ENCODE measurements at regions not wholly inside any gene's neighbourhood (a gene's known extent, or its start where the extent isn't known, plus 50 kb on each side); places are given as distances from the start of the nearest gene placed in this dataset.

DNA sequence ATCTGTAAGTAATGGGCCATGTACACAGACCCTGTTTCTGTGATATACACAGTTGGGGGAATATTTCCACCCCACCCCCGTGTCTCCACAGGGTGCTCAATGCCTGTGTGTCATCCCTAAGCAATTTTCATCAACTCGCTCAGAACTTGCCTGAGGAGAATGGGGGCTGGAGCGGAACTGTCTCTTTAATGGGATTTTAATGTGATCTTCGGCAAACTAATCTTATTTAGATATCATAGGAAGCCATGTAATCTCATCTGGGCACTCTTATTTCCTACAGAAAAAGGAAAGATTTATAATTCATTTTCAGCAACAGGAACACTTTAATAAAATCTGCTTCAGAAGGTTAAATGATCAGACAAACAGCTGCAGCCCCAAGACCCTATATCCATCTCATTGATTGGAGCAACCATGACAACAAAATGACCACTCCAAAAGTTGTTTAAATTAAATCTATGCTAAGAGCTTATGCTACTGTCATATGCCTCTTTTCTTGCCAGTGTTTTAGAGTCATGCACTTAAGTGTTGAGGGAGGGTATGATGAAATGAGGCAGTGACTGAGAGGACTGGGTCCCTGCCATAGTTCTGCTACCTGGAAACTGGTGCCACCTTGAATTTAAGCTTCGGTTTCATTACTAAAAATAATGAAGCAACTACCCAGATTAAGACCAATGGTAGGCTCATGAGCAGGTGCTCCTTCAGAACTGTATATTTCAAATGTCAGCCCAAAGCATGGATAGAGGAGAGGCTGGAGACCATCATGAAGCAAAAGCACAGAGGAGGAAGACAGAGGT, 183.1 kb upstream of the DDX18 start:
- no peak for DNase-seq (ENCODE audit: low read depth)

DNA sequence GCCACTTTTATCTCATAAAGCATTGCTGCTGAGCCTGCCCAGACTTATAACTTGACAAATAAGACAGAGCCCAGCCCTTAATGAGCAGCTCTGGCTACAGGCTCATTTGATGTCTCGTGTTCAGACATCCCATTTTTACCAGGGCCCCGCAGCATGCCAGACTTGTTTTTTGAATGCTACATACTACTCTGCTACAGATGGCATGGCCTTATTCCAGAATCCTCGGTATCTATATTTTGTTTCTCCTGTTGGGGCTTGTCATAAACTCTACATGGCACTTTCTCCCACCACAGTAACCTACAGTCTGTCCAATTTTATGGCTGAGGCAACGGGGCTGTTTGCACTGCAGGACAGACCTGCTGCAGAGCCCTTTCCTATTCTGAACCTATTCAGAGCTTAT, 179.0 kb upstream of the DDX18 start:
- no peak for DNase-seq (ENCODE audit: low read depth)

DNA sequence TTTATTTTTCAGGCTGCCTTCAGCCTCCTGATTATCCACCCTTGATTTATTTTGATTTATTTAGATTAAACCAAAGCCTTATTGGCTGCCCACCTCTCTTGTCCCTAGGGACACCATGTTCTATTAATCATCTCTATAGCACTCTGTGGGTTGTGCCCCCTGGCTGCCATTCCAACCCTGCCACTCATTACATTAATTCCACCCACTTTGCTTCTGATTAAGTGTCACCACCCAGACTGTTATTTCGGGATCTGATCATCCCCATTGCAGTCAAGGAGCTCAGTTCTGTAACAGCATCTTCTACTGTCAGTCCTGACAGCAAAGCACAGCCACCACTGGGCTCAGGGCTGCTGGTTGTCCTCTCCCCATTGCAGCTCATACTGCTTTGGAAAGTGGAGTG, 175.1 kb upstream of the DDX18 start:
- no peak for DNase-seq (ENCODE audit: low read depth)

DNA sequence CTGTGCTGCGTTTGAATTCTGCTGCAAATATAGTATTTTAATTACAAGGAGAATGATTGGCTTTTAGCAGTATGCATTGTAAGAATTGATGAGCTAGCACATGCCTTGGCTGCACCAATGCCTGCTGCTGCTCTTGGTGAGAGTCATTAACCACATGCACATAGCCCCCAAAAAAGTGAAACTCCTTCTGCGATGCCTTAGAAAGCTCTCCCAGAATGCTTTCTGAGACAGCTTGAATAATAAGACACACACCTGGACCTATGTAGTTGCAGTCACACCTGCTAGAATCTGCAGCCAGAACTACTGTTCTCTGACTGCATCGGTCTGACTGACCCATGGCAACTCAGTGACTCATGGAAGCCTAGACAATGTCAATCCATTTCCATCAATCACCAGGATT, 170.1 kb upstream of the DDX18 start:
- DNase-seq (ENCODE audit: low read depth), result no peak

DNA sequence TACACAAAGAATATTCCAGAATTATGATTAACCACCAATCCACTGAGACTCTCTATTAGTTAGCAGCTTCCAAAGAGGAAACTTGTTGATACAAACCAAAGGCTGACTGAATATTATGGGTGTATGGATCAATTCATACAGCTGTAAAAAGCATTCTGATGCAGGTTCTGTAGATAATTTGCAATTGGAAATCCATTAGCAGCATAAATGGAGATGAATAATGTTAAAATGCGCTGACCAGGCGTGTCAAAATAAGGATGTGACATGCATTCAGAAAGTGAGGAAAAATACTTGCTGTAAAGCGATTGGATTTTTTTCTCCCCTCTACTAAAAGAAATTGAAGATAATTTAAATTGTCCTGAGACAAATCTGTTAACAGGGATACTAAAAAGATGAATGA, 169.0 kb upstream of the DDX18 start:
- no peak for DNase-seq (ENCODE audit: low read depth)

DNA sequence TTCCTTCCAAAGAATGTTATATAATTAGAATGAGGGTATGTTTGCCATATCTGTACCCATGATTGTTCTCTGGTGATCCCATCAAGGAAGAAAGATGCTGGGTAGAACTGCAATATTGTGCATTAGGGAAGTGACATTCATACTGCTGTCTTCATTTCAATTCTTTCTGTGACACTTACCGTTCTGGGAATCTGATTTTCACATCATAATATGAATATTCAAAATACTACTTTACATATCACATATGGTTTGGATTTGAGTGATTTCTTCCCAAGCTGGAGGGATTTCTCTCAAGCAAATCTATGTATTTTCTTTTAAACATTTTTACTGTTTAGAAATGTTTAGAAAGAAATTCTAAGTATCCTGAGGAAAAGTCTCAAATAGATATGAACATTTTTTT, 168.4 kb upstream of the DDX18 start:
- no peak for DNase-seq (ENCODE audit: low read depth)

DNA sequence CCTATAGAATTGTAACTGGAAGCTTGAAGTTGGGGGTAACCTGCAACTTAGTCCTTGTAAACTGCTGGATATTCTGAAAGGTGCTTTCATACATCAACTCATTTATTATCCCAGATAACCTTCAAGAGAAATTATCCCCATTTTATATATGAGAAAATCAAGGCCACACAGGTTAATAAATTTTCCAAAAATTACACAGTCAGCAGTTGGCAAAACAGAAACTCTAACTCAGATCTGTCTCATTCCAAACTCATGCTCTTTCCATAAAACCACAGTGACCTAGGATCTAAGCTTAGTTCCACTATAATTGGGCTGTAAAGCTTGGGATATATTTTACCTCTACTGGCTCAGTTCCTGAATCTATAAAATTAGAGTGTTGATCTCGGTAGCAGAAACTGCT, 167.6 kb upstream of the DDX18 start:
- DNase-seq (ENCODE audit: low read depth), result no peak

DNA sequence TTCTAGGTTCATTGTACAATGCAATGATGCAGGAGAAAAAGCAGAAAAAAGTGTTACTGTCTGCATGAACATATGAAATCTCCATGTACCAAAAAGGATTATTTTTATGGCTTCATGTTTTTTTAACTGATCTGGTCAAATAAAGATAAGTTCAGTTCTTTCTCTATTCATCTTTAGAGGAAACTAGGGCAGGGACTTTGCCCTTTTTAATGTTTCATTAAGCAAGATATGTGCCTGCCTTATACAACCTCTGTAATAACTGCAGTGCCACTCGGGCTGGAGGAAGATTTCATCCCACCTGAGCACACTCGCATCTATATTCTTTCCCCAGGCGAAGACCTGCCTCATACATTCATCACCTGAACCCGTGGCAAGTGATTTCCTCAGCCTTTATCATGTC, 157.9 kb upstream of the DDX18 start:
- DNase-seq (ENCODE audit: low read depth), result no peak

DNA sequence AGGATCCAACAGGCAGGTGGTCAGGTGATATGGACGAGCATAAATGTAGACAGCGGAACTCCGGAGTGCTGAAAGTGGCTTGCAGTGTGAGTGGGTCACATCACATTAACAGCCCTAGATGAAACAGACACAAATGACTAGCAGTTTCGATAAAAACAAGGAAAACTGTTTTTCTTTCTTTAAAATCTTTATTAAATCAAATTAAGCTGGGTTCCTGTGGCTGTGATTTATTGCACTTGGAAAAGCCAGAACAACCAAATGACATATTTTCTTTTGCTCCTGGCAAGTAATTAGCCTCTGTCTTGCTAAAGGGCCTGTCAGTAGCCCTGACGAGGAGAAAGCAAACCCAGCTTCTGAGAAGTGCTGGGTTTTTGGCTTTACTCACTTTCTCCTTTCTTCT, 152.9 kb upstream of the DDX18 start:
- DNase-seq (ENCODE audit: low read depth), result no peak

DNA sequence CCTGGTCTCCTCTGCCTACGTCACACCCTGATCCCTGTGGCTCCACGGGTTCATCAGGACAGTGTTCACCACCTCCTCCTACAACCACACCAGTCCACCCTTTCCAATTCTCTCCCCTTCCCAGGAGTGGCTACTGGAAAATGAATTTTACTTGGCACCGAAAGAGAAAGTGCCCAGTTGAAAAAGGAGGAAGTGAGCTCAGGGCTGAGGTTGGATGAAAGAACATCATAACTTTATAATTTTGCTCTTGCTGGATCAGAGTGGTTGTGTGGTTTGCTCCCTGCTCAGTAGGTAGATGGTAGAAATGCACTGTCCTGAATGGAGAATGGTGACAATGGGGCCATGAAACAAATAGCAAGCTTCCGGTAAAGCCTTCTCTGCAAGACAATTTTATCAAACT, 140.3 kb upstream of the DDX18 start:
- no peak for DNase-seq (ENCODE audit: low read depth)

DNA sequence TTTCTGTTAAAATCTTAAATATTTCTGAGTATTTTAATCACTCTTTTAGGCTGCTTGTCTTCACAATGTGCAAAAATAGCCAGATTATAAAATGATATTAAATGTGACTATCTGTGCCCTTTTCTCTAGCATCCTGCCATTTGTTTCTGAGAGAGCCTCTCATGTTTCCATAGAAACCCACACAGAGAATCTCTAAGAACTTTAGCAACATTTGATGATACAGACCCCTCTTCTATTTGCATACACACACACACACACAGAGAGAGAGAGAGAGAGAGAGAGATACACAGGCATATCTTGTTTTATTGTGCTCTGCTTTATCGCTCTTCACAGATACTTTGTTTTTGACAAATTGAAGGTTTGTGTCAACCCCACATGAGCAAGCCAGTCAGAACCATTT, 134.5 kb upstream of the DDX18 start:
- DNase-seq (ENCODE audit: low read depth), result no peak

DNA sequence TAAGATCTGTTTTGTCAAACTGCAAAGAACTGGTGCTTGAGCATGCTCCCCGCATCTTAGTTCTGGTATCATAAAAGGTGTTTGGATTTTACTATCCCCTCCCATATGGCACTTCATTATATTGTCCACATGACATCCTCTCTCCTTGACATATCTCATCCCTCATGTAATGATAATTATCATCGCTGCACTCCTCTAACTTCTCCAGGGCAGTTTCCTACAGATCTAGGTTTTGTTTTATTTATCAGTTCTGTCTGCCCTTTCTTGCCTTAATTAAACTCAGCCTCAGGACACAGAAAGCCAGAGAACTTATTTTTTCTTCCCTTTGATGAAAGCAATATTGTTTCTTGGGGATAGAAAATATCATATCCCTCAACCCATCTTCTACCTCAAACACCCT, 129.6 kb upstream of the DDX18 start:
- DNase-seq (ENCODE audit: low read depth), result no peak

DNA sequence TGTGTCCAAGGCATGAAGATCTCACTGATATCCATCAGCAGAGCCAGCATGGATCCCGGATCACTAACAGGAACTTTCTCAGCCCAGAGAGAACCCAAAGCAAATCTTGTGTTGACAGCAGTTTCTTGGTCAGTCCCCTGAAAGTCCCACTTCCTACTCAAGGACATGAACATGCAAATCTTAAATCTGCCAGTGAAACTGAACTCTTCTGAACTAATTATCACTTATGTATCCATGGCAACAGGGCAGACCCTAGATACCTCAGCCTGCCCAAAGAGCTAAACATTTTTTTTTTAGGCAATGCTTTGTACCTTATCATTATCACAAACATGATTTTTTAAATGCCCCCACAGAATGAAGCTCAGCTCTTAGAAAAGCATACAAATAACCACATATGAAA, 127.8 kb upstream of the DDX18 start:
- no peak for DNase-seq (ENCODE audit: low read depth)

DNA sequence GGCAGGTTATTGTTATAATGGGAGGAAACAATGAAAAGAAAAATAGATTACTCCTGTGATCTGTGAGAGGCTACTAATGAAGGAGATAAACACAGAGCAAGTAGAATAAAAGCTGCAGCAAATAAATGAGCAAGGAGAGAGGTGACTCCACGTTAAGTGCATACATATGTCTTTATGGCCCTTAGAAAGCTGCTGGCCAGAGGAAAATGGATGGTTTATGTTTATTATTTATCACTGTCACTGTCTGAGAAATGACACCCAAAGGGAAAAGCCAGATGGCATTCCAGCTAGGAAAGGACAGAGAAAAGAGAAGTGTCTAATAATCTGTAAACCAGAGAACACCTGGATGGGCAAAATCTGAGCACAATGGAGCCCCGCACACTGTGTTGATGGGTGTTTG, 122.9 kb upstream of the DDX18 start:
- no peak for DNase-seq (ENCODE audit: low read depth)

DNA sequence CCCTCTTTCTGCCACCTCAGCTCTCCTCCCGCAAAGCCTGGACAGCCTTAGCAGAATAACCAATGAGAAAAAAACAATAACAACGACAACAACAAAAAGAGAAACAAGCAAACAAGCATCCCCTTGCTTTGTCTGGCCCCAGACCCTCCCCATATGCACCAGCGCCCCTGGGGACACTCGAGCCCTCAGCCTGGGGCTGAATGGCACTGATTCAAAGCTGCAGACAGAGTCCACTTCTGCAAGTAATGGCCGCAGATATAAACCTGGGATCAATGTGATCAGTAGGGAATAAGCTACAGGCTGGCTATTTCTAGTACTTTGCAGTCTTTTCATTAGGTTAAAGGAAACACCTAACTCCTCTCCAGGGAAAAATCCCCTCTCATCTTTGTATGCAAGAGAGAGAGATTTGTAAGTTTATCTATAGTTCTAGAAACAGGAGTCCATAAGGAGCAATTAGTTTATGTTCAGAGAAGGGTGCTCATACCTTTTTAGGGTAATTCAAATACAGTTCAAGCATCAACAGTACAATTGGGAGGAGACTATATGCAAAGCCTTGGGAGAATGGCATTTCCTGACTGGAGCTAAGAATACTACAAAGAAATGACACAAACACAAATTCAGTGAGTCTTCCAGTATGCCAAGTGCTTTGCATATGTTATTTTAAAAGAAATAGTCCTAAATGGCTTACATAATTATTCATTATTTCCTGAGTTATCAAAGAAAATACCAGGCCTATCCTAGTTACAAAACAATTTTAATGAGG, 122.3 kb upstream of the DDX18 start:
- no peak for DNase-seq (ENCODE audit: low read depth)

DNA sequence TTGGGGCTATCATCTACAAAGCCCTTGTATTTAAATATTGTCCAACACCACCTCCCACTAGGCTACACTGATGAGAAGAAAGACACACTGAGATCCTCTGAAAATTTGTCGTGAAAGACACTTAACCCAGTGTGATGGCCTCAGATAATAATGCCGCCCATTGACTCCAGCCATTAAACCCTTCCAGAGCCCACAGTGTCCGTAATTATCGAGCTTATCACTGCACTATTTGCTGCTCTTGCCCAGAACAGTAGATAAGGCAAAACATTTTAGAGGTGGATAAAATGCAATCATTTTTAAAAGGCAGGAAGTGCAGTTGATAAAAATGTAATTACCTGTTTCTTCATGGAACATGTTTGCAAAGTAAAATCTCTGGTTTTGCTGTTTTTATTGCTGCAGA, 121.3 kb upstream of the DDX18 start:
- DNase-seq (ENCODE audit: low read depth), result no peak

DNA sequence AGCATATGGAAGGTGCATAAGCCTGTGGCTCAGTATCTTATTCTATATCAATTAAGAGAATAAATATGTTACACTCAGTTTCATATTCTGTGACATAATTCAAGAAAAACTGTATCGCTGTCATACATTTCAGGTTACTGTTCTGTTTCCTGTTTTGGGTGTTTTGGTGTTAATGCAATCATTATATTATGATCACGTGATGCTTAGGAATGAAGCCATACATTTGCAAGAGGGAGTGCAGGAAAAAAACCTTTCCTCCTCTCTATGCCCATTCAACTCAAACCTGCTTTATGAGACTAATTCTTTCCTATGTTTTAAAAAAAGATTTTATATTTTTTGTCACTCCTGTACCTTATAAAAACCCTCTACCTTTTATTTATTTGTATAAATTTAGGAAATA, 120.8 kb upstream of the DDX18 start:
- no peak for DNase-seq (ENCODE audit: low read depth)

DNA sequence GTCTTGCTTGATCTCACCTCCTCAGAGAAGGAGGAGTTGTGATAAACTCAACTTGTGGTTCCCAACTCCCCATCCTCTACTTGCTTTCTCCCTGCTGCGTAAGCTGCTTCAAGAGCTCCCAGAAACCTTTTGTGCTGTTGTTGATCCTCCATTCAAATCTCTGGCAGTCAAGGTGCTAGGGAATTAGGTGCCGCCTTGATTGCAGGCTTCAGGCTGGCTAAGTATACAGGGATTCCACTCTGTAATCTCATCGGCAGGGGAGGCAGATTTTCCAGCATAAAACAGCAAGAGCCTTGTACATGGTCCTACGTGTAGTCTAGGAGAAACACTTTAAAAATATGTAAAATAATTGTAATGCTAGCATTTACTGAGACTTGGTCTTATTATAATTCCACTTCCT, 116.2 kb upstream of the DDX18 start:
- DNase-seq (ENCODE audit: low read depth), result no peak

DNA sequence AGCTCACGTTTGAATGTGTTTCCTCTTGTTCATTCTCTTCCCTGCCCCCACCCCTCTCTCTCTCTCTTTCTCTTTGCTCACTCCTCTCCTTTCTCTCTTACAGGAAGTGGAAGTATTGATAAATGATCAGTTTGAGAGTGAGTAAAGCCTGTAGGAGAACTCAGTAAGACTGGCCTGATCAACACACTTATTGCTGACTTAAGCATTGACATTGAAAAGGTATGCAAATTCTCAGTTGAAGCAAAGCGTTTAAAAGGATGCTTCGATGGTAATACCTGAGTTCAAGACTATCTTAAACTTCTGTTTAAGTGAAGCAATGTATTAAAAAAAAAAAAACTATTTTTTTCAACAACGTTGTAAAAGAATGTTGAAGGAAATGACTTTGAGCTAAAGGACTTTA, 115.7 kb upstream of the DDX18 start:
- DNase-seq (ENCODE audit: low read depth), result no peak

DNA sequence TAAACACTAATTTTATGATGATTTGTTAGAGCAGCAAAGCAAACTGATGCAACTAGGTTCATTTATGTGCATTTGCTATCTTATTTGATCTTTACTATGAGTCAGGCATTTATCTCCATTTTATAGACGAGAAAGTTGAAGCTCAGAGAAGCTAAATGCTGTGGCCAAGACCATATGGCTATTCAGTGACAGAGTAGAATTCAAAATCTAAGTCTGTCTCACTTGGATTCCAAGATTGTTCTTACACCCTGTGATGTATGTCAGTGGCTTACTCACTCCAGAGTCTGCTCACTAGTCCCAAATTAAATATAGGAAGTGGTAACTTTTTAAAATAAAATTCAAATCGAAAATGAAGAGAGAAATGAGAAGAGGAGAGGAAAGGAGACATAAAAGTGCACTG, 114.0 kb upstream of the DDX18 start:
- DNase-seq (ENCODE audit: low read depth), result no peak

DNA sequence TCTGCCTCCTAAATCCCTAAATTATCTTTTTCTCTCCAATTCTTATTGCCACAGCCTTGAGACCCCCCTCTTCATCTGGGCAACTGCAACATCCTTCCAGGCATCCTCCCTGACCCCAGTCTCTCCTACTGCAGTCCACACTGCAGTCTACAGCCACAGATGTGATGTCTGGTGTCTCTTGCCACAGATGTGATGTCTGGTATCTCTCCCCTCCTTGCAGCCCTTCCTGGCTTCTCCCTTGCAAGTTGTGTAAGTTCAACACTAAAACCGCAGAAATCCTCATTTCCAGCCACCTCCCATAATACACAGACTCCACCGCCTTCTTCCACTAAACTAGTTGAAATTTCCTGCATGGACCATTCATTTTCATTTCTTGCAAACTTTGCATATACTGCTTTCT, 113.1 kb upstream of the DDX18 start:
- DNase-seq (ENCODE audit: low read depth), result no peak

DNA sequence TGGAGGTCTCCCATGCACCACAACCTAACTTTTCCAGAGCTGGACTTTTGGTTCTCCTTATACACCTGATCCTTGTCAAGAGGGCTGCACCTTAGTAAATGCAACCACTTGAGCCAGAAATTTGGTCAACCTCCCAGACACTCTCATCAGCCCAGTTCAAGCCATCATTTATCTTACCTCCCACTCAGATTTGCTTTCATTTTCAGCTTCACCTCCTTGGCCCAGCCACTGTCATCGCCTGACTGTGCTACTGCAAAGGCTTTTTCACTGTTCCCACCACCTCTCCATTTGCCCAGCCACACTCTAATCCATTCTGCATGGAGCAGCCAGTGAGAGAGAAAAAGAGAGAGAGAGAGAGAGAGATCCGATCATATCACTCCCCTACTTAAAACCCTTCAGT, 112.4 kb upstream of the DDX18 start:
- no peak for DNase-seq (ENCODE audit: low read depth)

DNA sequence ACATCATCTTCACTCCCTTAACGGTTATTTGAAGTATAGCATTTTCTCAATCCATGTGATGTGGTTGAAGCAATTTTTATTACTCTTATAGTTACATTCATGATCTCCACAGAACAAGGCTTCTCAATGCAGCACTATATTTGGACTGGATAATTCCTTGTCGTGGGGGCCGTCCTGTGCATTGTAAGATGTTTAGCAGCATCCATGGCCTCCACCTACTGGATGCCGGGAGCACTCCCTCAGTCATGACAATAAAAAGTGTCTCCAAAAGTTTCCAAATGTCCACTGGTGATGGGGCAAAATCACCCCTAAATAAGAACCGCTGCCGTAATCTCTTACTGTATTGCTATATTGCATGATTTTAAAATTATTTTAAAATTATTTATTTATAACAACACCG, 110.6 kb upstream of the DDX18 start:
- no peak for DNase-seq (ENCODE audit: low read depth)
